ENCODE measurements at regions not wholly inside any gene's neighbourhood (a gene's known extent, or its start where the extent isn't known, plus 50 kb on each side); places are given as distances from the start of the nearest gene placed in this dataset.

DNA sequence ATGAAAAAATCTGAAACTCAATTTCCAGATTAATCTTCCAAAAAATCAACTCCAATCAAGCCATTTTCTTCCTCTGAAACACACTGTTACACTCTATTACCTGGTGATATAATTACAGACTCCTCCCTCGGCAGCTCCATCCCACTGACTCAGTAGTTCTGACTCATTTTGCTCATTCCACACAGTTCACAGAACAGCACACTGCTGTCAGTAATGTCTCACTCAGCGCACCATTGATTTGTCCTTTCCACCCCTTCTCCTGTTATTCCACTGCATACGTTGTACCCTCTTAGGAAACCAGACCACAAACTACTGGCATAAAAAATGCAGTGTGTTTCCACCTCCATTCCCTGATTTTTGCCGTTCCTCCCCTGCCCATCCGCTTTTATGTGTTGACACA, 212.7 kb downstream of the SLIT2 start:
- Histone ChIP-seq H2AFZ (ENCODE audit: low read depth, low read length) (no peak overlapping the region), H3K9me1 (ENCODE audit: control insufficient read depth, insufficient read depth, low read length) (no peaks in the 10 kb centered on the region), H3K27ac (ENCODE audit: extremely low read depth, low read depth, low read length) (no peak overlapping the region), H3K9me3 (replicated peaks; ENCODE audit: control insufficient read depth, insufficient read depth, low read depth, low read length) (no peaks in the 10 kb centered on the region; the same call in 1 of the 2 replicates), H3K27me3 (ENCODE audit: control insufficient read depth in 2 of 2, insufficient read depth in 2 of 2, low read length in 2 of 2) (no peaks in the 10 kb centered on the region), H3K36me3 (ENCODE audit: control insufficient read depth, insufficient read depth, low read length) (no peaks in the 10 kb centered on the region; the same call in 2 of the 3 replicates), H4K20me1 (replicated peaks; ENCODE audit: control insufficient read depth, insufficient read depth, low read length) (no peaks in the 10 kb centered on the region), H3K4me1 (replicated peaks in 1 of 2; ENCODE audit: control insufficient read depth in 2 of 2, insufficient read depth in 2 of 2, low read length in 2 of 2) (no peaks in the 10 kb centered on the region), H3K4me3 (no peak overlapping the region), H3K9ac (ENCODE audit: insufficient read depth in 1 of 2, low read depth in 2 of 2, low read length in 2 of 2) (no peak overlapping the region), H3K79me2 (ENCODE audit: control insufficient read depth, insufficient read depth, low read length) (no peaks in the 10 kb centered on the region), H3K4me2 (ENCODE audit: insufficient read depth, low read length) (no peak overlapping the region)
- FAIRE-seq (no peak), DNase-seq (ENCODE audit: extremely low read depth in 1 of 4, low spot score in 3 of 4) (no peak), ATAC-seq (no peak)
- WGBS (ENCODE audit: insufficient coverage, low coverage, missing lambda C conversion rate) = 9% methylated on average over 5 of the region's 5 CpGs
- BruUV-seq (replicated peaks) = no TSS peak
- TF ChIP-seq, protein P1, sequence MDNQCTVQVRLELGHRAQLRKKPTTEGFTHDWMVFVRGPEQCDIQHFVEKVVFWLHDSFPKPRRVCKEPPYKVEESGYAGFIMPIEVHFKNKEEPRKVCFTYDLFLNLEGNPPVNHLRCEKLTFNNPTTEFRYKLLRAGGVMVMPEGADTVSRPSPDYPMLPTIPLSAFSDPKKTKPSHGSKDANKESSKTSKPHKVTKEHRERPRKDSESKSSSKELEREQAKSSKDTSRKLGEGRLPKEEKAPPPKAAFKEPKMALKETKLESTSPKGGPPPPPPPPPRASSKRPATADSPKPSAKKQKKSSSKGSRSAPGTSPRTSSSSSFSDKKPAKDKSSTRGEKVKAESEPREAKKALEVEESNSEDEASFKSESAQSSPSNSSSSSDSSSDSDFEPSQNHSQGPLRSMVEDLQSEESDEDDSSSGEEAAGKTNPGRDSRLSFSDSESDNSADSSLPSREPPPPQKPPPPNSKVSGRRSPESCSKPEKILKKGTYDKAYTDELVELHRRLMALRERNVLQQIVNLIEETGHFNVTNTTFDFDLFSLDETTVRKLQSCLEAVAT (IDR thresholded peaks at IDR 0.05) = no peak
- no peak for TF ChIP-seq HIVEP1 (CRISPR knock-in tag; IDR thresholded peaks at IDR 0.05)
- TF ChIP-seq TBL1XR1 (IDR thresholded peaks at IDR 0.05; ENCODE audit: low read length in 2 of 2) = no peak
- TF ChIP-seq ZNF253 (CRISPR knock-in tag; conservative IDR thresholded peaks at IDR 0.05) = no peak
- TF ChIP-seq ESRRB (CRISPR knock-in tag; IDR thresholded peaks at IDR 0.05; ENCODE audit: borderline replicate concordance) = no peak
- no peak for TF ChIP-seq SRF (CRISPR knock-in tag; IDR thresholded peaks at IDR 0.05)
- no peak for TF ChIP-seq ZNF175 (CRISPR knock-in tag; IDR thresholded peaks at IDR 0.05; ENCODE audit: low read depth)
- no peak for TF ChIP-seq ZNF134 (CRISPR knock-in tag; conservative IDR thresholded peaks at IDR 0.05)
- TF ChIP-seq BCL6 (CRISPR knock-in tag; IDR thresholded peaks at IDR 0.05) = no peak
- TF ChIP-seq SP1 (CRISPR knock-in tag; IDR thresholded peaks at IDR 0.05) = no peak
- no peak for TF ChIP-seq ATF7 (IDR thresholded peaks at IDR 0.05)
- TF ChIP-seq ETV1 (tag; conservative IDR thresholded peaks at IDR 0.05; ENCODE audit: low read depth) = no peak
- TF ChIP-seq ZNF354B (CRISPR knock-in tag; IDR thresholded peaks at IDR 0.05) = no peak
- TF ChIP-seq CBX8 (IDR thresholded peaks at IDR 0.05; ENCODE audit: borderline replicate concordance, extremely low read depth, low read depth, low read length, poor library complexity, severe bottlenecking) = no peak
- no peak for TF ChIP-seq POLR2B (IDR thresholded peaks at IDR 0.05; ENCODE audit: low read depth, partially characterized antibody)
- no peak for TF ChIP-seq RNF2 (IDR thresholded peaks at IDR 0.05)
- no peak for TF ChIP-seq EP300 (IDR thresholded peaks at IDR 0.05; ENCODE audit: low read length)
- no peak for TF ChIP-seq MIER1 (IDR thresholded peaks at IDR 0.05; ENCODE audit: low read depth)
- TF ChIP-seq HMG20B (CRISPR knock-in tag; IDR thresholded peaks at IDR 0.05) = no peak
- TF ChIP-seq YBX1 (IDR thresholded peaks at IDR 0.05) = no peak
- intact Hi-C loops (cut with micrococcal nuclease) = no loop called here
- POLR2A ChIA-PET = no interaction called here
- CTCF ChIA-PET (ENCODE audit: low intra/inter-chr PET ratio) = no interaction called here
- in situ Hi-C loops (cut with MboI) = no loop called here
